ENCODE measurements at regions not wholly inside any gene's neighbourhood (a gene's known extent, or its start where the extent isn't known, plus 50 kb on each side); places are given as distances from the start of the nearest gene placed in this dataset.

DNA sequence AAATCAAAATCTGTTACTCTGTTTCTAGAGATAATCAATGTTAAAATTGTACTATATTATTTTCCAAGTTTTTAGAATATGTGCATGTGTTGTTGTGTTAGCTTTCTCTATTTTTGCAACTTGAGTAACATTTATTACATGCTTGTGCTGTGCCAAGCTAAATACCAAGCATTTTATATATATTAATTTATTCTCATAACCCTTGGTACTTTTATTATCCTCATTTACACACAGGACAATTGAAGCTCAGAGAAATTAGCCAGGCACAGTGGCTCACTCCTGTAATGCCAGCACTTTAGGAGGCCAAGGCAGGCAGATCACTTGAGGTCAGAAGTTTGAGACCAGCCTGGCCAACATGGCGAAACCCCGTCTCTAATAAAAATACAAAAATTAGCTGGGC lies 254.0 kb upstream of the DMRT1 start:
- TF ChIP-seq CTCF (IDR thresholded peaks at IDR 0.05; ENCODE audit: low read depth, low read length) (no peak), EZH2phosphoT487 (IDR thresholded peaks at IDR 0.05; ENCODE audit: low read depth) (no peak)

Data from OCI-LY3 (cell line).